Fibroblast of lung (primary cell): ENCODE measurements at regions not wholly inside any gene's neighbourhood (a gene's known extent, or its start where the extent isn't known, plus 50 kb on each side); places are given as distances from the start of the nearest gene placed in this dataset.

Source experiments
- EZH2 ChIP-seq: IDR thresholded peaks from 2 replicates; pipeline ENCODE4 v1.5.1; 2012; ENCODE audit warnings: low read length, control low read depth, mild to moderate bottlenecking; ENCODE audit errors: missing control alignments
- TF ChIP-seq, protein P1 (sequence below), 2 donors: IDR thresholded peaks in 1 of 2; conservative IDR thresholded peaks in 1 of 2; 1 replicate in 1 of 2; 2 replicates in 1 of 2; pipeline ENCODE4 v1.5.1; 2011 to 2012; ENCODE audit warnings: low read length in 2 of 2, control low read depth in 1 of 2, inconsistent platforms in 1 of 2, low read depth in 1 of 2, mild to moderate bottlenecking in 1 of 2

DNA sequence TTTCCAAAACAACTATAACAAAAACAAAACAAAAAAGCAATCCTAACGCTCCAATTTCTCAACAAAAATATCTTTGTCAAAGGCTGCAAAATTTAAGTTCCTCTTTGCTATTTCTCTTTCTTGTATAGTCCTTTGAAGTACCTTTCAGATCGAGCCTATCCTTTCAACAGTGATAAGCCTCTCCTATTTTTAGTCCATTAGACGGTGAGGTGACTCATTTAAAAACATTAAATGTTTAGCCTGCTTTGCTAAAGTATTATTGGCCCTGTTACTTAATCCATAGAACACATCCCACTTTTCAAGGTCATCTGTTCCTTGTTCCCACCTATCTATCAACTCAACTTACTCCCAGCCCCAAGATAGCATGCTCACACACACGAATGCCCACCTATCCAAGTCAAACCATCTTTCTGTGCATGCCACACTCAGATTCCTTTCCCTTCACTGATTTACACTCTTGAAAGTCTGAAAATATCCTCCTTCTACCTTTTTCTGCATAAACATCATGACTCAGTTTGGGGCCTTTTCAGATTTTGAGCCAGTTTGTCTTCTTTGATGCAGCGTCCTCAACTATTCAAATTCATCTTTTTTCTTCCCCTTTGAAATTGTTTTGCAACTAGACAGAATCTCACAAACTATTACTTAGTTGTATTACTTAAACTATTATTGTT lies 224.9 kb upstream of the TMEM229A start:
- TF ChIP-seq, protein P1, sequence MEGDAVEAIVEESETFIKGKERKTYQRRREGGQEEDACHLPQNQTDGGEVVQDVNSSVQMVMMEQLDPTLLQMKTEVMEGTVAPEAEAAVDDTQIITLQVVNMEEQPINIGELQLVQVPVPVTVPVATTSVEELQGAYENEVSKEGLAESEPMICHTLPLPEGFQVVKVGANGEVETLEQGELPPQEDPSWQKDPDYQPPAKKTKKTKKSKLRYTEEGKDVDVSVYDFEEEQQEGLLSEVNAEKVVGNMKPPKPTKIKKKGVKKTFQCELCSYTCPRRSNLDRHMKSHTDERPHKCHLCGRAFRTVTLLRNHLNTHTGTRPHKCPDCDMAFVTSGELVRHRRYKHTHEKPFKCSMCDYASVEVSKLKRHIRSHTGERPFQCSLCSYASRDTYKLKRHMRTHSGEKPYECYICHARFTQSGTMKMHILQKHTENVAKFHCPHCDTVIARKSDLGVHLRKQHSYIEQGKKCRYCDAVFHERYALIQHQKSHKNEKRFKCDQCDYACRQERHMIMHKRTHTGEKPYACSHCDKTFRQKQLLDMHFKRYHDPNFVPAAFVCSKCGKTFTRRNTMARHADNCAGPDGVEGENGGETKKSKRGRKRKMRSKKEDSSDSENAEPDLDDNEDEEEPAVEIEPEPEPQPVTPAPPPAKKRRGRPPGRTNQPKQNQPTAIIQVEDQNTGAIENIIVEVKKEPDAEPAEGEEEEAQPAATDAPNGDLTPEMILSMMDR (conservative IDR thresholded peaks at IDR 0.05 in 1 of 2, IDR thresholded peaks at IDR 0.05 in 1 of 2; ENCODE audit: low read depth in 1 of 2, low read length in 2 of 2), result no peak
- TF ChIP-seq EZH2, result no peak
